PC-9 (cell line): ENCODE measurements at regions not wholly inside any gene's neighbourhood (a gene's known extent, or its start where the extent isn't known, plus 50 kb on each side); places are given as distances from the start of the nearest gene placed in this dataset.

Source experiments
- BruUV-seq: library from RNA; stranded (reverse); fragments of 400-500 nt; replicated peaks from 2 replicates; lab custom pipeline; 2021; lab: Mats Ljungman, UMichigan
- CTCF ChIA-PET: fragments of 300-600 bp; sonication (Branson Sonifier 250); formaldehyde crosslinking; loops from one replicate; lab custom pipeline; 2022; ENCODE audit warnings: antibody characterized with exemption; lab: Charles Lee
- POLR2A ChIA-PET: fragments of 300-600 bp; sonication (Branson Sonifier 250); formaldehyde crosslinking; loops from one replicate; lab custom pipeline; 2022; ENCODE audit warnings: antibody characterized with exemption; ENCODE audit not compliant: unreplicated experiment; lab: Charles Lee
- DNase-seq, 2 experiments: peaks; one replicate each; pipeline versions ENCODE4 v3.0.0 to v3.0.0-alpha.2; 2015 to 2022; ENCODE audit warnings: mixed read lengths in 1 of 2
- H2AFZ ChIP-seq: fragments of 200-600 bp; sonication (generic); 2 replicates; pipeline ENCODE4 v1.8.1; 2017; ENCODE audit warnings: antibody characterized with exemption
- H3F3A ChIP-seq: fragments of 200-600 bp; sonication (generic); 2 replicates; pipeline ENCODE4 v1.8.1; 2017; ENCODE audit warnings: antibody characterized with exemption, mild to moderate bottlenecking, low read depth; ENCODE audit not compliant: insufficient read depth
- H3K27ac ChIP-seq: fragments of 200-600 bp; sonication (generic); 2 replicates; pipeline ENCODE4 v1.6.1; 2016; ENCODE audit warnings: mixed run types
- H3K27me3 ChIP-seq: fragments of 200-600 bp; sonication (generic); 2 replicates; pipeline ENCODE4 v1.6.1; 2016; ENCODE audit warnings: low read depth, mixed run types; ENCODE audit not compliant: insufficient read depth
- H3K36me3 ChIP-seq: fragments of 200-600 bp; sonication (generic); 2 replicates; pipeline ENCODE4 v1.6.1; 2016; ENCODE audit warnings: low read depth, mixed run types
- H3K4me1 ChIP-seq: fragments of 200-600 bp; sonication (generic); replicated peaks from 2 replicates; pipeline ENCODE4 v1.6.1; 2016; ENCODE audit warnings: mixed run types; ENCODE audit not compliant: insufficient read depth
- H3K4me2 ChIP-seq: fragments of 200-600 bp; sonication (generic); 2 replicates; pipeline ENCODE4 v1.6.1; 2017; ENCODE audit warnings: mixed run types
- H3K4me3 ChIP-seq: fragments of 200-600 bp; sonication (generic); 2 replicates; pipeline ENCODE4 v1.6.1; 2016; ENCODE audit warnings: mixed run types
- H3K79me2 ChIP-seq: fragments of 200-600 bp; sonication (generic); 2 replicates; pipeline ENCODE4 v1.6.1; 2017; ENCODE audit warnings: low read depth, mixed run types
- H3K9me2 ChIP-seq: fragments of 200-600 bp; sonication (generic); 2 replicates; pipeline ENCODE4 v1.8.1; 2017; ENCODE audit warnings: mild to moderate bottlenecking; ENCODE audit not compliant: insufficient read depth
- H3K9me3 ChIP-seq: fragments of 200-600 bp; sonication (generic); 2 replicates; pipeline ENCODE4 v1.8.1; 2016; ENCODE audit warnings: low read depth; ENCODE audit not compliant: insufficient read depth
- H4K20me1 ChIP-seq: fragments of 200-600 bp; sonication (generic); 2 replicates; pipeline ENCODE4 v1.8.1; 2017; ENCODE audit not compliant: insufficient read depth
- EZH2 ChIP-seq: fragments of 200-600 bp; sonication (generic); IDR thresholded peaks from 2 replicates; pipeline ENCODE4 v1.8.0; 2017; ENCODE audit warnings: antibody characterized with exemption, low read depth
- intact Hi-C: fragments of 100-400 bp; cut with micrococcal nuclease; formaldehyde crosslinking; loops from one replicate; pipeline ENCODE4 v1.10.0; 2022; ENCODE audit not compliant: unreplicated experiment
- TF ChIP-seq, protein P1 (sequence below): fragments of 200-600 bp; sonication (generic); conservative IDR thresholded peaks from 2 replicates; pipeline ENCODE4 v1.6.1; 2017; ENCODE audit warnings: mixed run types, antibody characterized with exemption, mild to moderate bottlenecking, moderate library complexity

DNA sequence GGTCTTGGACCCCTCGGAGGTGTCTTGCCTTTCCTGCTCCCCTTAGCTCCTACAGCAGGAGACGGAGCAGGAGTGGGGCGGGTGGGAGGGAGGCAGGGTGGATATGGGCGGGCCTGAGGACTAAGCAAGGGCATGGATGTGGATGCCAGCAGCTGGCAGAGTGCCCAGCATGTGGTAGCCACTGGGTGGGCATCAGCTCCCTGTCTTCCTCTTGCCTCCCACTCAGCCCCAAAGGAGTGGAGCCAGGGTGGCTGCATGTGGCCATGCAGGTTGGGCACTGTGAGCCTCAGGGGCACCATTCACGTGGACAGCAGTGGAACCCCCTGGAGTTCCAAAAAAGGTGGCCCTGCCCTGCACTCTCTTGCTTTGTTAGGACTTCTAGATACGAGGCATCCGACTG is 90.1 kb upstream of the TBCA start:
- TF ChIP-seq, protein P1, sequence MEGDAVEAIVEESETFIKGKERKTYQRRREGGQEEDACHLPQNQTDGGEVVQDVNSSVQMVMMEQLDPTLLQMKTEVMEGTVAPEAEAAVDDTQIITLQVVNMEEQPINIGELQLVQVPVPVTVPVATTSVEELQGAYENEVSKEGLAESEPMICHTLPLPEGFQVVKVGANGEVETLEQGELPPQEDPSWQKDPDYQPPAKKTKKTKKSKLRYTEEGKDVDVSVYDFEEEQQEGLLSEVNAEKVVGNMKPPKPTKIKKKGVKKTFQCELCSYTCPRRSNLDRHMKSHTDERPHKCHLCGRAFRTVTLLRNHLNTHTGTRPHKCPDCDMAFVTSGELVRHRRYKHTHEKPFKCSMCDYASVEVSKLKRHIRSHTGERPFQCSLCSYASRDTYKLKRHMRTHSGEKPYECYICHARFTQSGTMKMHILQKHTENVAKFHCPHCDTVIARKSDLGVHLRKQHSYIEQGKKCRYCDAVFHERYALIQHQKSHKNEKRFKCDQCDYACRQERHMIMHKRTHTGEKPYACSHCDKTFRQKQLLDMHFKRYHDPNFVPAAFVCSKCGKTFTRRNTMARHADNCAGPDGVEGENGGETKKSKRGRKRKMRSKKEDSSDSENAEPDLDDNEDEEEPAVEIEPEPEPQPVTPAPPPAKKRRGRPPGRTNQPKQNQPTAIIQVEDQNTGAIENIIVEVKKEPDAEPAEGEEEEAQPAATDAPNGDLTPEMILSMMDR = no peak
- no peak for TF ChIP-seq EZH2
- no peak for DNase-seq
- ChIA-PET CTCF (no interaction called here), POLR2A (no interaction called here)
- H2AFZ ChIP-seq = no peak overlapping the region
- no peak overlapping the region for H3K27ac ChIP-seq
- H3F3A ChIP-seq = no peaks in the 10 kb centered on the region
- intact Hi-C loops = loop anchor here (5.0 kb wide), 1 partner anchor 141 kb away; no protein-coding TSS in a partner anchor
- H3K9me3 ChIP-seq = no peaks in the 10 kb centered on the region
- no peaks in the 10 kb centered on the region for H3K79me2 ChIP-seq
- H3K27me3 ChIP-seq = no peaks in the 10 kb centered on the region
- H3K4me3 ChIP-seq = no peak overlapping the region
- BruUV-seq = no TSS peak
- H4K20me1 ChIP-seq = no peaks in the 10 kb centered on the region
- no peaks in the 10 kb centered on the region for H3K4me1 ChIP-seq
- H3K9me2 ChIP-seq = no peaks in the 10 kb centered on the region
- H3K36me3 ChIP-seq = no peaks in the 10 kb centered on the region
- no peak overlapping the region for H3K4me2 ChIP-seq

DNA sequence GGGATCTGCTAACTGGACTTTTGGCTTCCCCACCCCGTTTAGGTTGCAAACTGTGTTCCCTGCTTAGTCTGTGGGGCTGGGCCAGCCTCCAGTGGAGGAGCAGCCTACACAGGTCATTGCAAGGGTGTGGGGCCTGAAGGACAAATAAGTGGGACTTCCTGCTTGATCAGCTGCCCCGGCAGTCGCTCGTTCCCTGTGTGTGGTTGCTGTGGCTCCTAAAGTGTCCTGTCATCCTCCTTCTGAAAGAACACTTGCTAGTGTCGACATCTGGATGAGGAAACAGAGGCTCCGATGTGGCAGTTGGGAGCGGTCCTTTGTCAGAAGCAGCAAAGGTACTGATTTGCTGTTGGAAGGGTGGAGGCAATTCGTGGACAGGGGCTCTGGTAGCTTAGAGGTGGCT is 88.9 kb upstream of the TBCA start:
- H2AFZ ChIP-seq = no peak overlapping the region
- no peaks in the 10 kb centered on the region for H3K79me2 ChIP-seq
- no peaks in the 10 kb centered on the region for H4K20me1 ChIP-seq
- POLR2A ChIA-PET = no interaction called here
- H3K4me1 ChIP-seq = no peaks in the 10 kb centered on the region
- CTCF ChIA-PET = no interaction called here
- H3K36me3 ChIP-seq = no peaks in the 10 kb centered on the region
- no peaks in the 10 kb centered on the region for H3K9me3 ChIP-seq
- intact Hi-C loops = loop anchor here (5.0 kb wide), 1 partner anchor 142 kb away; no protein-coding TSS in a partner anchor
- BruUV-seq = no TSS peak
- TF ChIP-seq EZH2 = no peak
- TF ChIP-seq, protein P1 = no peak
- no peaks in the 10 kb centered on the region for H3K27me3 ChIP-seq
- DNase-seq = no peak
- no peak overlapping the region for H3K27ac ChIP-seq
- no peaks in the 10 kb centered on the region for H3K9me2 ChIP-seq
- H3K4me2 ChIP-seq = no peak overlapping the region
- no peaks in the 10 kb centered on the region for H3F3A ChIP-seq
- no peak overlapping the region for H3K4me3 ChIP-seq

DNA sequence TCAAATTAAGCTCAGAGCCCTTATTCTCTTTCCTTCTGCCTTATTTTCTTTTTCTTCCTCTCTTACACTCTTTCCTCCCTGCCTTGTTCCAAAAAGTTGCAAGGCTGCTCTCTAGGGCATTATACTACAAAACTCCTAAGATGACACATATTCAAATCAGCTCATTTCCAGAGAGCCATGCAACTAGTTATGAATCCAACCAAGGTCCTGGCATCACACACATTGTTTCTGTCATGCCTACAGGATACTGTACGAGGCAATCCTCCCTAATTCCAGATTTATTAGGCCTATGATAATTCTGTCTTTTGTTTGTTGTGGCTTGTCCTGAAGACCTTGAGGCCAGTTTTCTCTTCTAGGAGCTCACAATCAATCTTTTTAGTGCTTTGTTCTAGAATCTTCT is 87.0 kb upstream of the TBCA start:
- intact Hi-C loops = no loop called here
- Histone ChIP-seq H3K36me3 (no peaks in the 10 kb centered on the region), H3K4me2 (no peak overlapping the region), H3K4me3 (no peak overlapping the region), H4K20me1 (no peaks in the 10 kb centered on the region), H3F3A (no peaks in the 10 kb centered on the region), H3K27me3 (no peaks in the 10 kb centered on the region), H2AFZ (no peak overlapping the region), H3K9me2 (no peaks in the 10 kb centered on the region), H3K4me1 (no peaks in the 10 kb centered on the region), H3K27ac (no peak overlapping the region), H3K9me3 (no peaks in the 10 kb centered on the region), H3K79me2 (no peaks in the 10 kb centered on the region)
- DNase-seq = no peak
- ChIA-PET POLR2A (interaction anchor here (0.7 kb wide), 1 partner anchor 199 kb away, joined by 3 read pairs; no protein-coding TSS in a partner anchor), CTCF (no interaction called here)
- no TSS peak for BruUV-seq
- TF ChIP-seq EZH2 = no peak
- TF ChIP-seq, protein P1 = no peak
